WTC11 (cell line): ENCODE measurements at regions not wholly inside any gene's neighbourhood (a gene's known extent, or its start where the extent isn't known, plus 50 kb on each side); places are given as distances from the start of the nearest gene placed in this dataset.
A peak's percentile ranks its signal among the peaks of the same experiment; 100 is the strongest.

Source experiments
- ATAC-seq: fragments of 200-7000 bp; cut with Tn5 transposase; 2 replicates; pipeline ENCODE4 v1.10.0; 2021; ENCODE audit warnings: mild to moderate bottlenecking, moderate library complexity
- CTCF ChIA-PET: fragments of 300-600 bp; sonication (Branson Sonifier 250); formaldehyde crosslinking; loops from one replicate; lab custom pipeline; 2021; ENCODE audit warnings: antibody characterized with exemption; lab: Charles Lee
- POLR2A ChIA-PET: fragments of 350-600 bp; sonication (Branson Sonifier 250); formaldehyde crosslinking; loops from one replicate; lab custom pipeline; 2021; ENCODE audit warnings: antibody characterized with exemption; lab: Charles Lee
- DNase-seq: peaks from one replicate; pipeline ENCODE4 v3.0.0; 2021; ENCODE audit warnings: low spot score
- H3K27ac Mint-ChIP-seq: 2 replicates; pipeline ENCODE4 v1.8.0; 2021; ENCODE audit warnings: mixed read lengths
- H3K27me3 Mint-ChIP-seq: 2 replicates; pipeline ENCODE4 v1.8.0; 2021; ENCODE audit warnings: low read depth, mild to moderate bottlenecking, moderate library complexity, mixed read lengths
- H3K36me3 Mint-ChIP-seq: 2 replicates; pipeline ENCODE4 v1.8.0; 2021; ENCODE audit warnings: mixed read lengths
- H3K4me1 Mint-ChIP-seq: 2 replicates; pipeline ENCODE4 v1.8.0; 2022; ENCODE audit warnings: mixed read lengths
- H3K4me3 Mint-ChIP-seq: 2 replicates; pipeline ENCODE4 v1.8.0; 2021; ENCODE audit warnings: mild to moderate bottlenecking, moderate library complexity, mixed read lengths
- H3K9me3 Mint-ChIP-seq: 2 replicates; pipeline ENCODE4 v1.8.0; 2021; ENCODE audit warnings: mixed read lengths
- AFF4 ChIP-seq: sonication (generic); formaldehyde crosslinking; IDR thresholded peaks from 2 replicates; pipeline ENCODE4 v1.8.1; 2023; ENCODE audit warnings: mild to moderate bottlenecking, missing genetic modification reagents, borderline replicate concordance
- CBFB ChIP-seq: sonication (generic); formaldehyde crosslinking; IDR thresholded peaks from 2 replicates; pipeline ENCODE4 v1.8.1; 2022; ENCODE audit warnings: mild to moderate bottlenecking, low read depth, missing genetic modification reagents
- CDX4 ChIP-seq: fragments of 250-450 bp; sonication (Bioruptor Pico); IDR thresholded peaks from 2 replicates; pipeline ENCODE4 v1.9.0; 2021; ENCODE audit warnings: moderate library complexity, mild to moderate bottlenecking, inconsistent platforms, borderline replicate concordance
- CTCF ChIP-seq: fragments of 200-600 bp; IDR thresholded peaks from 2 replicates; pipeline ENCODE4 v1.8.0; 2022; ENCODE audit warnings: antibody characterized with exemption
- E2F5 ChIP-seq: sonication (generic); formaldehyde crosslinking; IDR thresholded peaks from 2 replicates; pipeline ENCODE4 v1.8.1; 2022; ENCODE audit warnings: mild to moderate bottlenecking, moderate library complexity, missing genetic modification reagents
- ESRRA ChIP-seq: sonication (generic); formaldehyde crosslinking; IDR thresholded peaks from 2 replicates; pipeline ENCODE4 v1.8.1; 2022; ENCODE audit warnings: mild to moderate bottlenecking, missing genetic modification reagents, borderline replicate concordance
- ETV6 ChIP-seq: sonication (generic); formaldehyde crosslinking; IDR thresholded peaks from 2 replicates; pipeline ENCODE4 v1.8.1; 2022; ENCODE audit warnings: mild to moderate bottlenecking, missing genetic modification reagents
- GABPB1 ChIP-seq: sonication (generic); formaldehyde crosslinking; IDR thresholded peaks from 2 replicates; pipeline ENCODE4 v1.8.1; 2023; ENCODE audit warnings: mild to moderate bottlenecking, missing genetic modification reagents
- HMGA2 ChIP-seq: fragments of 250-450 bp; sonication (Bioruptor Pico); IDR thresholded peaks from 2 replicates; pipeline ENCODE4 v1.4.0; 2021; ENCODE audit warnings: mild to moderate bottlenecking, moderate library complexity
- NFYB ChIP-seq: sonication (generic); formaldehyde crosslinking; conservative IDR thresholded peaks from 2 replicates; pipeline ENCODE4 v1.8.0; 2022; ENCODE audit warnings: low read depth, missing genetic modification reagents
- NR3C1 ChIP-seq: sonication (generic); formaldehyde crosslinking; conservative IDR thresholded peaks from 2 replicates; pipeline ENCODE4 v1.8.1; 2023; ENCODE audit warnings: low read depth, mild to moderate bottlenecking, missing genetic modification reagents
- PREB ChIP-seq: sonication (generic); formaldehyde crosslinking; IDR thresholded peaks from 2 replicates; pipeline ENCODE4 v1.8.1; 2022; ENCODE audit warnings: mild to moderate bottlenecking, missing genetic modification reagents, moderate library complexity, borderline replicate concordance
- TEAD1 ChIP-seq: sonication (generic); formaldehyde crosslinking; IDR thresholded peaks from 2 replicates; pipeline ENCODE4 v1.8.0; 2022; ENCODE audit warnings: mild to moderate bottlenecking, missing genetic modification reagents
- USF1 ChIP-seq: sonication (generic); formaldehyde crosslinking; IDR thresholded peaks from 2 replicates; pipeline ENCODE4 v1.8.0; 2022; ENCODE audit warnings: mild to moderate bottlenecking, missing genetic modification reagents
- USF2 ChIP-seq: sonication (generic); formaldehyde crosslinking; IDR thresholded peaks from 2 replicates; pipeline ENCODE4 v1.8.1; 2023; ENCODE audit warnings: mild to moderate bottlenecking, missing genetic modification reagents, moderate library complexity
- ZBTB43 ChIP-seq: sonication (generic); formaldehyde crosslinking; IDR thresholded peaks from 2 replicates; pipeline ENCODE4 v1.8.1; 2023; ENCODE audit warnings: mild to moderate bottlenecking, missing genetic modification reagents
- ZNF219 ChIP-seq: sonication (generic); formaldehyde crosslinking; IDR thresholded peaks from 2 replicates; pipeline ENCODE4 v1.8.0; 2023; ENCODE audit warnings: missing genetic modification reagents, mild to moderate bottlenecking, borderline replicate concordance
- ZNF263 ChIP-seq: sonication (generic); formaldehyde crosslinking; IDR thresholded peaks from 2 replicates; pipeline ENCODE4 v1.8.1; 2022; ENCODE audit warnings: low read depth, mild to moderate bottlenecking, moderate library complexity, missing genetic modification reagents

GRCh38 chr15:54719325-54719724 lies 477.4 kb downstream of the RSL24D1 start:
- POLR2A ChIA-PET = no interaction called here
- H3K9me3 Mint-ChIP-seq = peaks cover 58% of the 10 kb centered on the region

GRCh38 chr15:54707805-54708752 lies 488.7 kb downstream of the RSL24D1 start:
- Mint-ChIP-seq H3K27ac (no peak overlapping the region), H3K27me3 (no peaks in the 10 kb centered on the region), H3K4me1 (no peaks in the 10 kb centered on the region), H3K4me3 (no peak overlapping the region), H3K36me3 (no peaks in the 10 kb centered on the region), H3K9me3 (peaks cover 3% of the 10 kb centered on the region; the same call in 1 of the 2 replicates)
- ChIA-PET POLR2A (no interaction called here), CTCF (interaction anchor here (0.5 to 1.4 kb wide), 3 partner anchors 114 to 914 kb away, joined by 3 to 4 read pairs (median 4); no protein-coding TSS in a partner anchor)
- peak; percentile 96 for ATAC-seq
- DNase-seq = peak; percentile 18
- TF ChIP-seq CDX4 (CRISPR knock-in tag) (no peak), E2F5 (no peak), PREB (CRISPR knock-in tag) (no peak), TEAD1 (no peak), ZBTB43 (CRISPR knock-in tag) (no peak), ESRRA (CRISPR knock-in tag) (no peak), AFF4 (CRISPR knock-in tag) (no peak), CBFB (CRISPR knock-in tag) (no peak), CTCF (no peak), GABPB1 (CRISPR knock-in tag) (no peak), ZNF263 (CRISPR knock-in tag) (no peak)

More at GRCh38 chr15:54719325-54719724, 477.4 kb downstream of the RSL24D1 start:
- H3K4me3 Mint-ChIP-seq = no peak overlapping the region
- no peak for DNase-seq
- no peak for TF ChIP-seq USF2
- TF ChIP-seq USF1 (CRISPR knock-in tag) = no peak
- no peak for TF ChIP-seq ZNF219 (CRISPR knock-in tag)
- no peak for TF ChIP-seq PREB (CRISPR knock-in tag)
- TF ChIP-seq TEAD1 = no peak
- no peak for TF ChIP-seq HMGA2
- TF ChIP-seq NFYB (CRISPR knock-in tag) = no peak
- TF ChIP-seq CBFB (CRISPR knock-in tag) = no peak
- TF ChIP-seq ETV6 (CRISPR knock-in tag) = no peak
- no peak for TF ChIP-seq NR3C1
- H3K36me3 Mint-ChIP-seq = peaks cover 4% of the 10 kb centered on the region; the same call in 1 of the 2 replicates
- no peaks in the 10 kb centered on the region for H3K4me1 Mint-ChIP-seq
- no peak for ATAC-seq
- H3K27me3 Mint-ChIP-seq = no peaks in the 10 kb centered on the region
- CTCF ChIA-PET = no interaction called here
- H3K27ac Mint-ChIP-seq = no peak overlapping the region
